Middle frontal gyrus (tissue), 1 donor: ENCODE measurements at regions not wholly inside any gene's neighbourhood (a gene's known extent, or its start where the extent isn't known, plus 50 kb on each side); places are given as distances from the start of the nearest gene placed in this dataset.

Experiments
- DNase-seq: peaks from one replicate; pipeline ENCODE4 v3.0.0-alpha.2; 2015; ENCODE audit warnings: low spot score; ENCODE audit errors: extremely low spot score

DNA sequence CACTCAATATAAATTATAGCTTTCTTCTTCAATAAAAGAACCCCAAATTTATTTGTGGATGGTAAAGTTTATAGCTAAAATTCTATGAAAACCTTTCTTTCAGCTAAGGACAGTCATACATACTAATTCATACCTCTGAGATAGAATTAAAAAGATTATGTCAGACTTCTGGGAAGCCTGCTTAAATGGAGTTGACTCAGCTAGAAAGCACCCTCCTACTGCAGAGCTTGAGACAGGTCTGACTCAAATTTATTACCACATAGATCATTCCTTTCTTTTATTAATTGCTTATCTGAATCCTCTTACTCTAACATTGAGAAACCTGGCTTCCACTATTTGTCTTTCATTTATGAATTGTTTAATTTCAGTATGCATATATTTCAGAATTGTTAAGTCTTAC lies 1007.0 kb upstream of the LRFN5 start:
- no peak for DNase-seq

DNA sequence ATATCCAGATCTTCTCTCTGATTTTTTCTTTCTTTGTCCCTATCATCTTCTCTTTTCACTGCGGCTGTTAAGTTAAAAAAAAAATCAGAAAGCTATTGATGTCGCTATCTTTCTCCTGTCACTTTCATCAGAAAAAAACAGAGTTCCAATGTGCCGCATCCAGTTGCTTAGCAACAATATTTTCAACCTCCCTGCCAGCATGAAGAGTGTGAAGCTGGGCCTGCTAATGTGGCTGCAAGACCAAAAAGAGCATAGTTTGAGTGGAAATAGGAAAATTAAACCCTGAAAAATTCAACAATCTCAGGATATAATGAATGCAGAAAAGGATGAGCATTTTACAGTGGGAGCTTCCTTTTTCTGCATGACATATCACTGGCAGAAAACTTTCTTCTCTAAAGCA lies 1025.4 kb upstream of the LRFN5 start:
- DNase-seq = no peak

DNA sequence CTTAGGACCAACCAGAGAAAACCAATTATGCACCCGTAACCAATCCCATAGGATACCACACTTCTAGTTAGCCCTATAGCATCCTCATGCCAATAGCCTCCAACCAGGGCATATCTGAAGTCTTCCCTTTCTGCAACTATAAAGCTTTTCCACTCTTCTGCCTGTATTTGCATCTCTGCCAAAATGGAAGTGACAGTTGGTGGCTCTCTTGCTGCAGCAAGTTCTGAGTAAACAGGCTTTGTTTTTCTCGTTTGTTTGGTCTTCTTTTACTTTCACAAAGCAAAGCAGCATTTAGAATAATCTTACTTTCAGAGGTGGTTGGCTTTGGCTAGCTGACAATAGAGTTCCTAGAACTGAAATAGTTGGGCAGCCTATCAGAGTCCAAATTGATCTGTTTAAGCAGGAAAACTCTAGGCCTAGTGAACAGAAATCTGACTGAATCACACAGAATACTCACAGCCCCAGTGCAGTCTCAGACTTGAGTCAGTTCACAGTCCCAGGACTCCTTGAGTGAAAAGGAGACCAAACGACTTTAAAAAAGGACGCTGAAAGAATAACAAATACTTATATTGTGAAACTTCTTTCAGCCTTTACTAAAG lies 1029.7 kb upstream of the LRFN5 start:
- no peak for DNase-seq

DNA sequence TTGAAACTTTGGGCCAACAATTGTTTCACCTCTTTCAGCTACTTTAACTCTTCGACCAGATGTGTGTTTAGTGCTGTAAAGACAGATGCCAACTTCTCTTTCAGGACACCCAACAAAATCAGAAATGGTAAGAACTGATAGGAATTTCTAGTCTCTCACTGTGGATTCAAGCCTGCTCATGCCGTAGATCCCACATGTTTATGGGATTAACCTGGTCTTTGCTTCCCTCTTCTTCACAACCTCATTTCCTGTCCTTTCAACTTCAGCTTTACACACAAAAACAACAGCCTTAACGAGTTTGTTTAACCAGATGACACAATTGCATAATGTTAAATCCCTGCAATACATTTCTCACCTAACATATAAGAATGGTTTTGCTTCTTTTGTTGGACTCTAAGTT lies 1031.9 kb upstream of the LRFN5 start:
- no peak for DNase-seq

DNA sequence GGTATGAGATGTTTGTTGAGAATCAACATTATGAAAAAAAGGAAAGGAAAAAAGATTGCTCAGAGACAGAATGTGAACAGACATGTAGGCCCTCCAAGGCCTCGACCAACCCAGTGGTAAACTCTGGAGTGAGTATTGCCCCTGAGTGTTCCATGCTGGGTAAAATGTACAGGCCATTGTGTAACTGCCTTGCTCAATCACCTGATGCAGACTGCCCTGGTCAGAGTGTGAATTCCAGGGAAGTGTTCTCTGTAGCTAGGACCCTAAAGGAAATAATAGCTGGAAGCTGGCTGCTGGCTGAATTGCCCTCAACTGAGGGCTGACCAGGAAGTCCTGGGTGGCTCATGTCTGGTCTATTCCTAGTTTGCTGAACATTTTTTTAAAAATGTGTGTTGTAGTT lies 1081.4 kb upstream of the LRFN5 start:
- DNase-seq = no peak

DNA sequence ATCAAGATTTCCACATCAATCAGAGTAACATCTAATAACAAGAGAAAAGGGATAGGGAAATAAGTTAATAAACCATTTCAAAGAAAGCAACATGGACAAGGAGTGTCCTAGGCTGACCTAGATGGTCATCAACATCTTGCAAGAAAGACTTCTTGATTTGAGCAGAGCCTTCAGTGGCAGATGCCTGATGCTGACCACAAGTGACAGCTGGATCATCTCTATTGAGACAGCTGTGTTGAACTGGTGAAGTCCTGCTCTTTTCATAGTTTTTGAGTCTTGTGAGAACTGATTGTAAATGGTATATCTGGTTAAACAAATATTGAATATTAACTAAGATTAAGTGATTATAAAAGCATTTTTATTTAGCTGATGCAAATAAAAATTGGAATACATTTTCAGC lies 1083.6 kb upstream of the LRFN5 start:
- DNase-seq = no peak

DNA sequence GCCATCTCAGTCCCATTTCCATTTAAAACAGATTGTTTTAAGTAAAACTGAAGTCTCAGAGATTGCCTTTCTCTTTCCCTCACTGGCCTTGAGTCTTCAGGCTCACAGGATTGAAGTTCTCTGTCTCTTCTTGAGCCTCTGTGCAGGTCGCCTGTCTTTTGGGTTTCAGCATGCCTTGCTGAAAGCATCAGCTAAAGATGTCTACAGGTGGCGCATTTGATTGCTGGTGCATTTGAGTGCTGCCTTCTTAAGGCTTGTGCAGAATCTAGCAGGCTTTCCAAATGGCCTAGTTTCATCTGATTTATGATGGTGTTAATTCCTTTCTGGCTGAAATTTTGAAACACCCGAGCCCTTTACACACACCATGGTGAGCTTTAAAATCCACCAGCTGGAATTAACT lies 1062.2 kb upstream of the FBXO33 start:
- DNase-seq = no peak

DNA sequence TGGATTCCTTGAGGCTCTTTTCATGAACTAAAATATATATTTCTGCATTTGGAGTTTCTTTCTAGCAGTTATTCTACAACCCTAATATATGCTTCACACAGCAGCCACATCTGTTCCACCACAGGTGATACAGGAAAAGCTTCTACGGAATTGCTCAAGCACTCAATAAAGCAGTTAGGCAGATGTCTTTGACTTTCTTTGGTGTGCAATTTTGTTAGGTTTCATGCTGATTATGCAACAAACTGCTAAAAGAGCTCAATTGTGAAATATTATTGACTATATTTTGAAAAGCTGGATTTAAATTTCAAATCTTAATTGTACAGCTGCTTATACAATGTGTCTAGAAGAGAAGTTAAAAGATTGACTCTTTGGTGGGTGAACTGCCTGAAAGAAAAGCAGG lies 1055.6 kb upstream of the FBXO33 start:
- no peak for DNase-seq

DNA sequence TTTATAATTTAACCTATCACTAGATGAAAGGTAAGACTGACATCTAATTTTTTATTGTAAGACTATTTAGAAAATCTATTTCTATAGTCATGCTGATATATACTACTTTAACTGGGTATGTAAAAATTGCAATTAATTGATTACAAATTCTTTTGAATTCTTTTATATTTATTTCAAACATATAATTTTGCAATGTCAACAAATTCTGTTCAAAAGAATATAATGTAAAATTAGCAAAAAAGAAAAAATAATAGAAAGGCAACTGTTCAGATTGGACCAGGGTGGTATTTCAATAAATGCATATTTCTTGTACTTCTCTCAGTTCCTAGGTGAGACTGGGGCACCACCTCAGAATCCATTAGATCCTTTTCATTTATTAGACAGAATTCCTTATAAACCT lies 1053.5 kb upstream of the FBXO33 start:
- no peak for DNase-seq

DNA sequence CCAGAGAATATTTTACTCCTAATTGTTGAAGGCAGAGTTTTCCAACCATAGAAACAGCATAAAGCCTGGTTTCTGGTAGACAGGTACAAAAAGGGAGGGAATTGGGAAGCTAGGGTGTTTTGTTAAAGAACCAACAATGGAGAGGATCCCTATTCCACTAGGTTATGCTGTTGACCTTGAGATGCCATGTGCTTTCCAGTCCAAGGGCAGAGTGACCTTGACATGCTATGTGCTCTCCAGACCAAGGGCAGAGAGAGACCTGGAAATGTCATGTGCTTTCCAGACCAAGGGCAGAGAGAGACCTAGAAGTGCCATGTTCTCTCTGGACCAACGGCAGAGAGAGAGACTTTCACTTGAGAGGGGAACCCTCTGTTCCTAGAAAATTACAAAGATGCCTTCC lies 1043.8 kb upstream of the FBXO33 start:
- no peak for DNase-seq

DNA sequence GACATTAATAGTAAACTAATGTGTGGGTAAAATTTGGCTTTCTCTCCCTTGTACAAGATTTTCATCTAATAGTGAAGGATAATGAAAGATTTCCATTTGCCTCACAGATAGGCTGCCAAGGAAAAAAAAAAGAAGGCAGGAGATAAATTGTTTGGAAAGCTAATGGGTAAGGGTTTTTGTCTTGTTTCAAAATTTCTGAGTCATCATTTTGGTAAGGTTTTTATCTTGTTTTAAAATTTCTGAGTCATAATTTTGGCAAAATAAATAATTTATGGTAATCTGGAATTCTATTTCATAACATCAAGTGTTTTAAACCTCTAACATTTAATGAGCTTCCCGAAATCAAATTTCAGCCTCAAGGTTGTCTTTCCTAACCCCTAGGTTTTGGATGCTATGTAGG lies 1035.7 kb upstream of the FBXO33 start:
- DNase-seq = no peak

DNA sequence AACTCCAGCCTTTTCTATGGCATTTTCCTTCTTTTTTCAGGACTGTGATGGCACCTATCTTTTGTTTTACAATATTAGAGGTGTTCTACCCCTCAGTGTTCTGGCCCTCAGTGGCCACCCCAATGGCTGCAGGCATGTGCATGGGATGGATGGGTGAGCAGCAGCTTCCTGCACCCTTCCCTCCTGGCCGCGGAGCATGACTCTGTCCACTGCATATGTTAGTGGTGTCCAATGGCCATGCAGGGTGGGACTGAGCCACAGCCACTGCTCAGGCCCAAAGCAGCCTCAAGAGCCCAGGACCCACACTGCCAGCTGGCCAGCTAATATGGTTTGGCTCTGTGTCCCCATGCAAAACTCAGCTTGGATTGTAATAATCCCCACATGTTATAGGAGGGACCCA lies 1032.3 kb upstream of the FBXO33 start:
- no peak for DNase-seq

DNA sequence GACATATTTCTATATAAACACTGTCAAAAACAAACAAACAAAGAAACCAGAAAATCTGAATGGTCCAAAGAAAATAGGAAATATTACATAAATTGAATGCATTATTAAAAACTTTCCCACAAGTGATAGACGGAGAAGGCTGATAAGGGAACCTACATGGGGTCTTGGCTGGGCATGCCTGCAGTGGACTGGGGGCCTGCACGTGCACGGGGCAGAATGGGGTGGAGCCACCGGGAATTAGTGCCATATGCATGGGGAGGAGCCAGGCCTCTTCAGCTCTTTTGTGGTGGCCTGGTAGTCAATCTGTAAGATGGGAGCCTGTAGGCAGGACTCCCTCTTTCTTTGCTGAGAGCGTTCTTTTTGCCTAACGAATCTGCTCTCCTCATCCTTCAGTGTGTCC lies 1031.7 kb upstream of the FBXO33 start:
- DNase-seq = no peak

DNA sequence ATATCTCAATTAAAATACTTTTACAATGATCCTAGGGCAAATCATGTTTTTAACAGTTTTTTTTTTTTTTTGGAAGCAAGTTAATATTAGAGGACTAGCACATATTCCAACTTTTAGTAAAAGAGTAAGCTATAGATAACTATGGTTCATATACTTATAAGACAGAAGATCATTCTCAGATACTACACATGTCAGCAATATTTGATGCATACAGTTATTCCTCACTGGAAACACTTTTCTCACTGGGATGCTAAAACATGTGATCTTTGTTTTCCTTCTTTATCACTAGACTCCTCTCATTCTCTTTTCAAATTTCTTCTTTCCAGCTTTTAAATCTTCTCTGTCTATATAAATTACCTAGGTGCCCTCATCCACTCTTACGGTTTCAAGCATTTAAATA lies 1020.4 kb upstream of the FBXO33 start:
- DNase-seq = no peak

DNA sequence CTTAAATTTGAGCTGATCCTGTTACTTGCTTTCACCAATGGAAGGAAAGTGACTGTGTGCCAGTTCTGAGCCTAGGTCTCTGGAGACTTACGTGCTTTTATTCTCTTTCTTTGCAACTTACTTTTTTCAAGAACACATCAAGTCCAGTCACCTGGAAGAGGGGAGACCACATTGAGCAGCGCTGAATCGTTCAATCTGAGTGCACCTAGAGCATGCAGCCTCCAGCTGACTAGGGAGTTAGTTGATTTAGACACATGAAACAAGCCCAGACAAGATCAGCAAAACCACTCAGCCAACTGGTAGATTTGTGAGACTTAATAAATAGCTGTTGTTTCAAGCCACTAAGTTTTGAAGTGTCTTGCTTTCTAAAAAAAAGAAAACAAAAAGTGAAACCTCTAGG lies 1014.8 kb upstream of the FBXO33 start:
- no peak for DNase-seq

DNA sequence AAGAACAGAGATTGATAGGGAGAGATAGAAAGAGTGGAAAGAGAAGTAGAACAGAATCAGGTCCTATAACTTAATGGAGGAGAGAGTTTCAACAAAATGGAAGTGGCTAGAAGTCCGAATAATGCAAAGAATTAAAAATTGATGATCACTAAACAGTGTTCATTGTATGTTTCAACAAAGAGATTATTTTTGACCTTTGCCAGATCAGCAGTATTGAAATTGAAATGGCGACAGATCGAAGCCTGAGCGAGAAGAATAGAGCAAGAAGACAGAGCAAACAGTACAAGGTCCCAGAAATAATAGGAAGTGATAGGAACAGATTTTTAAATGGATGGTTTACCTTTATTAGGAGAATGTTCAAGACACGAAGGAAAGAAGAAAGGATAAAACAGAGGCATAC lies 1012.8 kb upstream of the FBXO33 start:
- no peak for DNase-seq

DNA sequence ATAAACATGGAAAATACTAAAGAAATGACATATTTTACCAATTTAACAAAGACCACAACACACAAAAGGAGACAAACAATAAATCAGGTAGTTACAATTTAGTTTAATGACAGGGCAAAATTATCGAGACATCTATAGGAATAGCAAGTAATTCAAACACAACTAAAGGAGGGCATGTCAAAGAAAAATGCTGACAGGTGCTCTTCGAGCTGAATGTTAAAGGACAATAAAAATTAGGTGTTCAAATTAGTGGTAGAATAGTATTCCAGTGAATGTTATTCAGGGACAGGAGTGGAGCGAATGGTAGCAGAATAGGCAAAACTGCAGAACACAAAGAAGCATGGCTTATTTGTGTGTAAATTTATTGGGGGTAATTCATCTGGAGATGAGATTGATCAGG lies 1004.3 kb upstream of the FBXO33 start:
- no peak for DNase-seq

DNA sequence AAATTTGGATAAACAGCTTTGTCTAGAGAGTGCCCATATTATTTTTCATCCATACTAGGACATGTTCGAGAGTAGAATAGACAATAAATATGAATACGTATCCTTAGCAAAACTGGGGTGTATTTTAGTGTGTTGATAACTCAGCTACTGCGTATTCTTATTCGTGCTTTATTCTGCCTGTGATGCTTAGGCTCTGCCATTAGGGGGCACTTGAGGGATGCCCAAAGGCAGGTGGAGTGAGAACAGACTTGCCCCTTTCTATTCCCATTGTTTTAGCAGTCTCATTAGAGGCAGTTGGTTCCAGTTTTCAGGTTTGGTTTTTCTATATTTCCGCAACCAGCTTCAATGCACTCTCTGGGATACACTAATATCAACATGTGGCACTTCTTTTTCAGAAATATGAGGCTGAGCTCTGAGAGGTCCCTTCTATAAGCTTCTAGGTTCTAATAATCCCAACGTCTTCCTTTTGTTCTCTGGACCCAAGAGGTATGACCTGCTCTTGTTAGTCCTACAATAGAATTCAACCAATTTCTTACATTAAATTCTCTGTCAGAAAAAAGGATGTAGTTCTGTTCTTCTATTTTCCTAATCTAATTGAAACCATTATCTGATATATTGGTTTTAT lies 985.7 kb upstream of the FBXO33 start:
- no peak for DNase-seq

DNA sequence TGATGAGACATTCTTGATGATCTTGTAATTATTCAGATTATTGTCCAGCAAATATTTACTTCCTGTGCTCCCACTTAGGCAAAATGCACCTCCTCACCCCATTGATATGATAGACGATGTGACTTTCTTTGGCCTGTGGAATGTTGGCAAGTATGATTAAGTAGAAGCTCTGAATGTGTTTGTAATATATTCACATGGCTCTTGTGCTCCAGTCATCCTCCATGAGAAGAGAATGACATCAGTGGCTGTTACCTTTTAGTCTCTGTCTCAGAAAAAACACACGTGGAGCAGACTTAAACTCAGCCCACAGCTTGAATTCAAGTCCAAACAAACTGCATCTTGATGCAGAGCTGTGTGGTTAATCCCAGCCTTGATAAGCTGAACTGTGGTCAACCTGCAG lies 984.3 kb upstream of the FBXO33 start:
- no peak for DNase-seq

DNA sequence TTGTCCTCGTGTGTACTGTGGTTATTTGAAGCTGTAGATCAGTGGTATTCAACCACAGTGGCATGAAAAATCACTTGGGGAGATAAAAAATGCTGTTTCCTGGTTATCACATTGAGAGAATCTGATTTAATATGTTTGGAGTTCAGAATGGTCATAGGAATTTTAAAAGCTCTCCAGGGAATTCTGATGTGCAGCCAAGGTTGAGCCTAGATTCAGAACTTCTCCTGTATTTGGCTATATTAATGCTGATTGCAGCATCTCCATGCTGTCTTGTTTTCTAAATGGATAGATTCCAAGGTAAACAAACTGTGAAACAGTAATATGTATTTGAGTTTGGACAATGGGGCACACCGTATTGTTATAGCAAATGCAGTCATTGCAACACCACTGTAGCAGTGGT lies 982.2 kb upstream of the FBXO33 start:
- DNase-seq = no peak

DNA sequence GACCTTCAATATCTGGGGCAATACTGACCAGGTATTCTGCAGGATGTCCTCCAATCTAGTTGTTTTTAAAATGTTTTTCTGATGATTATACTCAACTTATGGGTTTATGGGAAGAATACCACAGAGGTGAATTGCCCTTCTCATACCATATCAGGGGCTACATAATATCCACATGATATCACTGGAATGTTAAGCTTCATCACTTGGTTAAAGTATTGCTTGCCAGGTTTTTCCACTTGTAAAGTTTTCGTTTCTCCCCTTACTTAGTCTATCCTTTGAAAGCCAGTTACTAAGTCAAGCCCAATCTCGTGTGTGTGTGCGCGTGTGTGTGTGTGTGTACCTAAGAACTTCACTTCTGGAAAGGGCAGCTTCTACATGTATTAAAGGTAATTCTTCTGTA lies 980.9 kb upstream of the FBXO33 start:
- DNase-seq = no peak

DNA sequence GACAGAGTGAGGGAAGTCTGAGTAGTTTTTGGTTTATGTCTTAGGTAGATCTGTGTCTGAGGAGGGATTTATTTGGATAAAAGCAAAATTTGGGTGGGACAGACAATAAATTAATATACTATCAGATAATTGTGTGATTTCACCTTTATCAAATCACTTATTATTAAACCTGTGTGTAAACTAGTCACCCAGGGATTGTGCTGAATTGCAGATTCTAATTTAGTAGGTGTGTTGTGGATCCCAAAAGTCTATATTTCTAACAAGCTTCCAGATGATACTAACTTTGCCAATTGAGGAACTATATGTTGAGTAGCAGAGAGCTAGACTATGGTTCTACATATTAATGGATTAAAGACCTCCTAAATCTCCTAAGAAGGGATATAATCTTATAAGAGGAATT lies 978.5 kb upstream of the FBXO33 start:
- DNase-seq = no peak

DNA sequence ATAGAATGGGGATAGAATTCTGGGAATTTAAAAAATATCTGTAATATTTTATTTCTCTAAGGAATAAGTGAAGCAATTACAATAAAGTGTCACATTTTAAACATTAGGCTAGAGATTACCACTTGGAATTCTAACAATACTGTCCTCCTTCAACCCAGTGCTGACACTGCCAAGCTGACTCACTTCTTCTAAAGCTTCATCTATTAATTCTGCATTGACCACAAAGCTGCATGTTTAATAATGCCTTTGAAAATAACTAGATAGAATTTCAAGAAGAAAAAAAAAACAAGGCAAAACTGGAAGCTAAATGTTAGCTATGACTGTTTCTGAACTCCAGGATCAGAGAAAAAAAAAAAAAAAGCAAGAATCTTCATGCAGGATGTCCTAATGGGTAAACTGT lies 970.7 kb upstream of the FBXO33 start:
- no peak for DNase-seq

DNA sequence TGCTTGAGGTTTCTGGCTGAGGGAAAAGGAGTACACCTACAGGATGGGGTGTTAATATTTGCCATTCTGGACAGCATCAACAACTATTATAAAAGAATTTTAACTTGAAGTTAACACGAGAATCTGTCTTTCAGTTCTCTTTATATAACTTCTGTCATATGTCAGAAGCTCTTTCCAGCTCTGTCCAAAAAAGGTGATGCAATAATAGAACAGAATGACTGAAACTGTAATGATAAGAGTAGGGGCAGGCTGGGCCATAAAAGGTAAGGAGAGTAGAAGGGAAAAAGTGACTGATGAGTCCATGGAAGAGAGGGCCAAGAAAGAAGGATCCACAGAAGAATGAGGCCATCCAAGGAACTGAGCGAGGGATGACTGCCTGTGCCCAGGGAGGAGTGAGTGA lies 966.7 kb upstream of the FBXO33 start:
- no peak for DNase-seq
